Renal cortex interstitium (tissue), 11 donors: ENCODE measurements at regions not wholly inside any gene's neighbourhood (a gene's known extent, or its start where the extent isn't known, plus 50 kb on each side); places are given as distances from the start of the nearest gene placed in this dataset.

Experiments
- DNase-seq, 11 donors: peaks; one replicate each; pipeline ENCODE4 v3.0.0-alpha.2; 2013; ENCODE audit warnings: low read depth in 9 of 11, low spot score in 4 of 11; ENCODE audit errors: extremely low read depth in 1 of 11

DNA sequence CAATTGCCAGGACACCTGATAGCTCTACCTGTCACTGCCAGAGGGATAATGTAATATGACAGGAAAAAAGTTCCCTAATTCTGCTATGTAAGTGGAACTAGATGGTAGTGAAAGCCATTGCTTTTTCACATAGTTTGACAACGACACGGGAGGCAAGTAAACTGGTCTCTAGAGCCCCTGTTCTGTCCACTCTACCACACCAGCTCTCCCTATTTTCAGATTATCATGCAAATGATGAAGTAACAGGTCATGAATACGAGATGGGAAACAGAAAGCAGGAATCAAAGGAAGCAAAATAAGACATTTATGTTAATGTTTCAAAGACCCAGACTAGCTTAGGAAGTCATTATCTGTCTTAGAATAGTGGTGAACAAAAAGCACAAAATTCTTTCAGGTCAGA is 56.2 kb downstream of the TAF11L14 start:
- no peak for DNase-seq

DNA sequence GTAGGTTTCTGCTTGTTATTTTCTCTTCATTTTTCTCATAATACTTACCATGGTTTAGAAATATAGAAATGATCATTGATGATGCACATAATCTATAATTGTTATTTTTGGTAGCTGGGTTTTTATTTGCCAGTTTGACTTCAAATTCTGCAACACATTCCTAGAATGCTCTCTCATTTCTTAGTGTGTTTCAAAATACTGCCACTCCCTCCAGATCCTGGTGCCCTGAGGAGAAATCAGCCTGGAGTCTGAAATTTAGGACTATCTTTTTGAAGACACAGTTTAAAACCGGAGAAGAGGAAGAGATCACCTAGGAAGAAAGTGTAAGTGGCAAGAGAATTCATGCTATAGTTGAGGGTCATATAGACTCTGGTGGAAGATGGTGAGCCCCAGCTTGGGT is 57.5 kb downstream of the TAF11L14 start:
- DNase-seq: no peak

DNA sequence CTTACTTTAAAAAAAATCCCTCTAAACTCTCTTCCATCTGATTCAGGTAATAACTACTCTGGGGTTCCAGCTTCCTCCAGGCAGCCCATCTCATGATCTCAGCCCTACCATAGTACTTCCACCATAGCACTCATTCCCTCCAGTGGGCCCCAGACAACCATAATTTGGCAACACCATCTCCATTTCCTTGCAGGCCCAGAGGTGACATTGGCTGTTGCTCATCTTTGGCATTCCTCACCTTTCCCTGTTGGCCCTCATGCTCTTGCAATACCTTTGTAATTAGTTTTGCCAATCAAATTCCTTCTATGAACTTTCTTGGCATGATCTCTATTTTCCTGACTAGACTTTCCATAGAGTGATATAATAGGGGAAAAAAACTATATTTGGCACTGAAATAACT is 60.1 kb downstream of the TAF11L14 start:
- no peak for DNase-seq

- DNase-seq: no peak
These were observed 60.7 kb downstream of the TAF11L14 start for GRCh38 chr5:17694914-17695313.

DNA sequence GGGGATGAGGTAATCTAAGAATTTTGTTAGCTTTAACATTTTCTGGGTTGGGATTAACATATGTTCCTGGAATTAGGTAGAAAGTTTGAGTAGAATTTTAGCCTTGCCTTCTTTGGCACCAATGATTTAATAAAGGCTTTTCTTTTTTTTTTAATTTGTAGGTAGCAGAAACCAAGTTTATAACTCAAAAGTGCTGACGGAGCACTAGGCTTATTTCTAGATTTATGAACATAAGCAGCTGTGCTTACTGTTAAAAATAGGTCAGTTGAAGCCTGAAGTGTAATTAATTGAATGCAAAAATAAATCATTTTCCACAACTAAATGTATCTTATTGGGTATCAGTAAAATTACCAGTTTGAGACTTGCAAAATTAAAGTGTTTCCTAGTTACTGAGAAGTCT is 62.4 kb downstream of the TAF11L14 start:
- no peak for DNase-seq

DNA sequence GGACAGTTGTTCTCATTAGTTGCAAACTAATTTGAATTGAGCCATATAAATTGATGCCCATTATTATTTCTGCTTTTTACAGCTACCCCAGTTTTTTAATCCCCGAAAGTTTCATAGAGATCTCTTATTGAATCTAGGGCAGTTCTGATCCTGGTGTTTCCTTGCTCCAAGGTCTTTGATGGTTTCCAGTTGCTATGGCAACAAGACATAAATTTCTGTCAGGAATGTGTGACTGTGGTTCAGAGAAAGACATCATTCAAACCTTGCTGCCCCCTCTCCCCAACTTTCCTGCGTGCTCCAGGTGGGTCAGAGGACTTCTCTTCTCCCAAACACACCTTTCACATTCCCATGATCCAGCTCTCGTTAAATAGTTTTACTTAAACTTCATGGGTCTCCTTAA is 63.4 kb downstream of the TAF11L14 start:
- DNase-seq: no peak

DNA sequence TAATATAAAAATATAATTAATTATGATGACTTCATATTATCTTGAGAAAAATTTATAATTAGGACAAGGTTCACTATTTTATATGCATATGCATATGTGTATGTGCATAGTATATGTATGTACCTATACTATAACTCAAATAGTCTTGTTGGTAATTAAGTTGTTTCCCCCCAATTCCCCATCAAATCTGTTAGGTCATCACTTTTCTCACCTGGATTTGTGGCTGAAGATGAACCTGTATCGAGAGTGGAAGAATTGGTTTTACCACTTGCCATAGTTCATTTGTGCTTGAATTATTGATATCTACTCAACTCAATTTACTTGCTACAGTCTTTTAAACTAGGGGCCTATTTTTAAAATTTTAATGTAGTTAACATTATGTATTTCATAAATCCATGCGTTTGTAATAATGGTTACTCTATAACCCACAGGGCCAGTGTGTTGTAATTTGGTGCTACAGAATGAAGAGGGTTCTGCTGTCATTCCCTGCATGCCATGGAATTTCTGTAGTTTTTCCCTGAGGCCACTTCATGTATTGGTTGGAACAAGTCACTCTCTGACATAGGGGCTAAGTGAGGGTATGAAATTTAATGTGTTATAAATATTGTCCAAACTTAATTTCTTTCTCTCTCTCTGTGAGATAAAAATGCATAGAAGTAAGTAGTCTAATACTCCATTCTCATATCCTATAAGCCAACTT is 74.9 kb downstream of the TAF11L14 start:
- DNase-seq: no peak

- no peak for DNase-seq
These were observed 79.0 kb downstream of the TAF11L14 start for GRCh38 chr5:17713301-17713700.

GRCh38 chr5:17714186-17714585 is 79.9 kb downstream of the TAF11L14 start:
- DNase-seq: no peak

DNA sequence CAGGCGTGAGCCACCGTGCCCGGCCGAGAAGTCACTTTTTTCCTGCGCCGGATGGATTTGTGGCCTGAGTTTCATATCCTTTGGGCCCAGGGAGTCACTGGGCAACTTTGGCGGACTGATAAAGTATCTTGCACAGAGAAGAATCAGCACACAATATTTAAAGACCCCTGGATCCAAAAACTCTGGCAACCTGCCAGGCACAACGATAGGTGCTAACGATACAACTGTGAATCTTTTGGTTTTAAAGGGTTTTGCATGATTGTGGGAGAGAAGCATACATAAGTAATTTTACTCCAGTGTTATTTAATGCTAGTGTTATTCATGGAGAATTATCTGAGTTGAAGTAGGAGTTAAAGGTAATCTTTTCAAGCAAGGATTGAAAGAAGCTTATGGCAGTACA is 85.3 kb downstream of the TAF11L14 start:
- DNase-seq: no peak

- DNase-seq: no peak
These were observed 85.8 kb downstream of the TAF11L14 start for GRCh38 chr5:17720071-17720470.

GRCh38 chr5:17723876-17724275 is 89.6 kb downstream of the TAF11L14 start:
- no peak for DNase-seq

DNA sequence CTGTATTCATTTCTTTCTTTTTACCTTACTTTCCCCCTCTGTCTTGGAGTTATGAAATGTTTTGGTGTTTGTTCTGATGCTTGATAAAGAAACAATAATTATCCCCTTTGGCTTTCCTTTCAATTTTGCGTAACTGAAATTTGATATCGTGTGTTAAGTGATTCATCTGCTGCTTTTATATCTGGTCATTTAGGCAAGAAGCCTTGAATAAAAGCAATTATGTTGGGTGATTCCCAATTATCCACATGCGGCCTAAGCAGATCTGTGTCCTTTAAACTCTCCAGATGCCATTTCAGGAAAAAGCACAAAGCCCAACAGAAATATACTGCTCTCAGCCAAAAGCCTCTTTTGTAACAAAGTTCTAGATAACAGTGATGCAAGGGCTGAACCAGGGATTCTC is 92.8 kb downstream of the TAF11L14 start:
- no peak for DNase-seq

GRCh38 chr5:17730421-17730820 is 96.2 kb downstream of the TAF11L14 start:
- DNase-seq: no peak

GRCh38 chr5:17732351-17732923 is 98.2 kb downstream of the TAF11L14 start:
- no peak for DNase-seq

DNA sequence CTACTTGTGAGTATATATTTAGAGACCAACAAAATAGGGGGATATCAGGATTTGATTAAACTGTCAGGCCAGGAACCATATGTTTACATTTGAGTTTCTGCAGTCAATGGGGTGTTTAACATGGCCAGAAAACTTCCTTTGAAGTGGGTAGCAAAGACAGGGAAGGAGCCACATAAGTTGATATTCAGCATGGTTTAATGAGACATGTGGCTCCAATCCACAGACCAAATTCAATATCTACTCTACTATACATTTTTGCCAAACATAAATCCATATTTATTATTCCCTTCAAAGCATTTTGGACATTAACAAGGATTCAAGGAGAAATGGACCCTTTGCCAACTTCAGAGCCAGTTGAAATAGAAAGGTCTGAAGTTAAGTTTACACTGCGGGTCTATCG is 99.8 kb downstream of the TAF11L14 start:
- no peak for DNase-seq

DNA sequence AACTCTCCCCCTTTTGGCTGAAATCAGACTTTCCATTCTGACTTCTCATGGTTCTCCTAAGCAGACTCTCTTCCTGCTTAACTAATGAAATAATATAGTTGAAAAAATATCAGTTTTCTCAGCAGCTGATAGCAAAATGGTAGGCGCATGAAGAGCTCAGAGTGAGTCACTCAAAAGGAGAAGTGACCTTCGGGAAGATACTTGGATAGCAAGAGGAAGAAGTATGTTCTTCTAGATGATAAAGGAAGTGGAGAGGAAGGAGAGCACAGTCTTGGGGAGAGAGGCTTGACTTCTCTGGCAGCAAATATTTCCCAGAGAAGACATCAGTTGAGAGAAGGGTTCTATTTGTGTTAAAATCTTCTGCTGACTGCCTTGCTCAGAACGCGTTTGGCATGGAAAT is 101.5 kb downstream of the TAF11L14 start:
- DNase-seq: no peak

DNA sequence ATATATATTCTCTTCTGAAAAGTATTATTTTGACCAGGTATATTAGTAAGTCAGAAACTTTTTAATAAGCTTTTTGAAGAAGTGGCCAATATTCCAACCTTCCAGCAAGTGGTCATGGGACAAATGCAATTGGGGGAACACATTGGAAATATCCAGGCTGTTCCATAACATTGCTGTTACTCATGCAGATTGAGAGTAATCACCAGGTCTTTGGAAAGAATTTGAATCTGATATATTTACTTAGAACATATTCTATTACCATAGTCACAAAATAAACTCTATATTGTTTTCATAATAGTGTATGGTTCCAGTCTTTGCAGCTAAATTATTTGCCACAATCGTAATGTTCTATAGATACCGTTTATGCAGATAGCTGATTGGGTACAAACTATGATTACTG is 102.8 kb downstream of the TAF11L14 start:
- DNase-seq: no peak

- no peak for DNase-seq
These were observed 104.2 kb downstream of the TAF11L14 start for GRCh38 chr5:17738446-17738845.

DNA sequence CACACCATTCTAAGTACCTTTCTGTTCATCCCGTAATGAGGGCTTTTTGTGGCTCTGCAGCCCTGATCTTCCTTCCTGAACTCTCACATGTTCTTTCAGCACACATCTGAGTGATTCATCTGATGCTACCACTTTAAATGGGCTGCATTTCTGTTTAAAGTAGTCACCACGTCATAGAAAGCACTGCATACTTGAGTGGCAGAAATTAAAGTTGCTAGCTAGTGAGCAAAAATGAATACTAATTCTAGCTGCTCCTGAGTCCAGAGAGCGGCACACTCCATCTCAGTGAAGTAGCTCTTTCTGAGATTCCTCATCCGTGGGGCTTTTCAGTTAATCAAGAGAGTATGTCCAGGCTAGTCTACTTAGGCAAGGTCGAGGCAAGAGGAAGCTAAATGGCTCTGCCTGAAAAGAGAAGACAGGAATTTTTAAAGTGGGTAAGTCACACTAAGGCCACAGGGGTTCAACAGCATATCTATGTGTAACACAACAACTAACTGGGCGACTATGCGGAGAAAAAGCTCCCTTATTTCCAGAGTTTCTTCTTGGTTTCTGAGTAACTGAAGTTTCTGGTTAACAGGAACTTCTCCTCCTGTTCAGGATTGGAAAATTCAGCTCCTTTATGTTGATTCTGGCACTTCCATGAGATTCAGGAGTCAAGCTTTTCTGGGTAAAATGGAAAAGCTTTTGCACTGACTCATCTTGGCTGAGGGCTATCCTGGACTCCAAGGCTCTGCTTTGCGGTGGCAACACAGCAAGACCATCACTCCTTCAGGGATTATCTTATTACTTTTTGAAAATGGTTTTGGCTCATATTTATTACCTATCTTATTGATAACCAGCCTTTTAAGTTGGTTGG is 109.5 kb downstream of the TAF11L14 start:
- no peak for DNase-seq
